HepG2 (cell line): ENCODE measurements at regions not wholly inside any gene's neighbourhood (a gene's known extent, or its start where the extent isn't known, plus 50 kb on each side); places are given as distances from the start of the nearest gene placed in this dataset.

Experiments
- ATAC-seq: fragments of 200-7000 bp; cut with Tn5 transposase; 3 replicates; pipeline ENCODE4 v1.9.1; 2020; ENCODE audit warnings: mild to moderate bottlenecking, moderate library complexity
- BruUV-seq: library from RNA; stranded (reverse); fragments of 400-500 nt; replicated peaks from 2 replicates; lab custom pipeline; 2021; lab: Mats Ljungman, UMichigan
- CTCF ChIA-PET: fragments of 300-600 bp; formaldehyde crosslinking; extraction: SDS; loops from one replicate; lab custom pipeline; 2021; ENCODE audit warnings: low total read pairs, inconsistent platforms, low intra/inter-chr PET ratio; lab: Yijun Ruan, JAX
- POLR2A ChIA-PET: fragments of 350-600 bp; sonication (Branson Sonifier 250); formaldehyde crosslinking; loops from one replicate; lab custom pipeline; 2020; ENCODE audit warnings: antibody characterized with exemption, inconsistent platforms; lab: Yijun Ruan, JAX
- DNase-seq: peaks from one replicate; pipeline ENCODE4 v3.0.0-alpha.2; 2015; ENCODE audit warnings: low spot score
- FAIRE-seq: peaks from 3 replicates; lab custom pipeline; 2011; peaks lifted over from hg19 to GRCh38; lab: Jason Lieb, UNC
- H2AFZ ChIP-seq: one replicate; pipeline ENCODE4 v1.6.1; 2011; ENCODE audit warnings: low read length, inconsistent platforms
- H3K27ac ChIP-seq: fragments of 300-600 bp; 3 replicates; pipeline ENCODE4 v1.8.0; 2011; ENCODE audit warnings: mixed run types, mild to moderate bottlenecking, mixed read lengths, low read length, inconsistent platforms; ENCODE audit not compliant: insufficient read depth; ENCODE audit errors: extremely low read length
- H3K27me3 ChIP-seq, 2 experiments: fragments of 200-600 bp in 1 of 2; 2 replicates in 1 of 2; 3 replicates in 1 of 2; pipeline versions ENCODE4 v1.6.0 to v1.8.0; 2011; ENCODE audit warnings: low read length in 2 of 2, mild to moderate bottlenecking in 2 of 2, moderate library complexity in 2 of 2, inconsistent platforms in 1 of 2; ENCODE audit not compliant: insufficient read depth in 2 of 2, control insufficient read depth in 1 of 2
- H3K36me3 ChIP-seq, 2 experiments: fragments of 200-600 bp in 1 of 2; replicated peaks in 1 of 2; 2 replicates in 1 of 2; 3 replicates in 1 of 2; pipeline versions ENCODE4 v1.5.1 to v1.8.0; 2011; ENCODE audit warnings: low read length in 2 of 2, inconsistent platforms in 1 of 2; ENCODE audit not compliant: insufficient read depth in 2 of 2, control insufficient read depth in 1 of 2
- H3K4me1 ChIP-seq: 2 replicates; pipeline ENCODE4 v1.5.1; 2012; ENCODE audit warnings: low read length, inconsistent platforms; ENCODE audit not compliant: insufficient read depth
- H3K4me2 ChIP-seq: 2 replicates; pipeline ENCODE4 v1.6.0; 2011; ENCODE audit warnings: low read depth, low read length, inconsistent platforms
- H3K4me3 ChIP-seq, 3 experiments: fragments of 200-600 bp in 1 of 3; sonication (generic), shearing (Covaris generic) in 1 of 3; replicated peaks in 1 of 3; 2 replicates each; pipeline ENCODE4 v1.5.1; 2011 to 2016; ENCODE audit warnings: low read length in 3 of 3, inconsistent platforms in 2 of 3, low read depth in 2 of 3, mild to moderate bottlenecking in 2 of 3, control low read depth in 1 of 3, mixed read lengths in 1 of 3; ENCODE audit not compliant: insufficient read depth in 1 of 3
- H3K79me2 ChIP-seq: one replicate; pipeline ENCODE4 v1.6.1; 2011; ENCODE audit warnings: low read length, inconsistent platforms; ENCODE audit not compliant: insufficient read depth
- H3K9ac ChIP-seq: 2 replicates; pipeline ENCODE4 v1.6.0; 2011; ENCODE audit warnings: mild to moderate bottlenecking, low read depth, low read length, inconsistent platforms; ENCODE audit not compliant: insufficient read depth
- H3K9me3 ChIP-seq: 2 replicates; pipeline ENCODE4 v1.5.1; 2012; ENCODE audit warnings: mild to moderate bottlenecking, low read length
- H4K20me1 ChIP-seq: 2 replicates; pipeline ENCODE4 v1.6.0; 2011; ENCODE audit warnings: inconsistent platforms, mild to moderate bottlenecking, low read length, moderate library complexity; ENCODE audit not compliant: insufficient read depth
- CC2D1A ChIP-seq: sonication (generic); formaldehyde crosslinking; IDR thresholded peaks from 2 replicates; pipeline ENCODE4 v1.8.1; 2023; ENCODE audit warnings: mild to moderate bottlenecking, missing genetic modification reagents
- DNMT3B ChIP-seq: conservative IDR thresholded peaks from 2 replicates; pipeline ENCODE4 v1.6.1; 2016; ENCODE audit warnings: missing biosample characterization, control low read depth
- KDM5B ChIP-seq: sonication (generic); formaldehyde crosslinking; IDR thresholded peaks from 2 replicates; pipeline ENCODE4 v1.4.0; 2020; ENCODE audit warnings: missing genetic modification reagents, mild to moderate bottlenecking, borderline replicate concordance
- NFIC ChIP-seq: IDR thresholded peaks from 2 replicates; pipeline ENCODE4 v1.6.1; 2012; ENCODE audit warnings: mild to moderate bottlenecking, low read length, inconsistent platforms
- RELA ChIP-seq: sonication (generic); formaldehyde crosslinking; IDR thresholded peaks from 2 replicates; pipeline ENCODE4 v1.4.0; 2020; ENCODE audit warnings: missing genetic modification reagents
- SMYD3 ChIP-seq: sonication (generic); formaldehyde crosslinking; IDR thresholded peaks from 2 replicates; pipeline ENCODE4 v1.8.1; 2023; ENCODE audit warnings: mild to moderate bottlenecking, missing genetic modification reagents
- SNRNP70 ChIP-seq: fragments of 200-400 bp; formaldehyde crosslinking; IDR thresholded peaks from 2 replicates; pipeline ENCODE4 v1.6.1; 2017; ENCODE audit warnings: mild to moderate bottlenecking, low read depth, low read length, moderate library complexity
- ZBTB7A ChIP-seq: sonication (generic); formaldehyde crosslinking; IDR thresholded peaks from 2 replicates; pipeline ENCODE4 v1.8.0; 2022; ENCODE audit warnings: mild to moderate bottlenecking, missing genetic modification reagents
- ZFP36L2 ChIP-seq: sonication (generic); formaldehyde crosslinking; IDR thresholded peaks from 2 replicates; pipeline ENCODE4 v1.4.0; 2020; ENCODE audit warnings: missing genetic modification reagents
- ZNF329 ChIP-seq: sonication (generic); formaldehyde crosslinking; IDR thresholded peaks from 2 replicates; pipeline ENCODE4 v1.9.0; 2021; ENCODE audit warnings: low read depth, mild to moderate bottlenecking, missing genetic modification reagents
- ZNF564 ChIP-seq: sonication (generic); formaldehyde crosslinking; IDR thresholded peaks from 2 replicates; pipeline ENCODE4 v1.8.1; 2023; ENCODE audit warnings: mild to moderate bottlenecking, missing genetic modification reagents
- WGBS: methylation state at CpG from one replicate; pipeline ENCODE4 v1.1.6; 2017; ENCODE audit warnings: low lambda C conversion rate; 5-methylcytosine and 5-hydroxymethylcytosine counted together
- in situ Hi-C: cut with HindIII; loops from 2 replicates; pipeline ENCODE4 v1.10.0; 2017; ENCODE audit warnings: low pct_unique_long_range_greater_than_20kb; ENCODE audit not compliant: extremely low pct_ligation_motif_present
- intact Hi-C: fragments of 100-400 bp; cut with micrococcal nuclease; formaldehyde crosslinking; loops from one replicate; pipeline ENCODE4 v1.10.0; 2022; ENCODE audit not compliant: unreplicated experiment
- TF ChIP-seq, protein P1 (sequence below): sonication (generic); formaldehyde crosslinking; IDR thresholded peaks from 2 replicates; pipeline ENCODE4 v1.5.0; 2020; ENCODE audit warnings: missing genetic modification reagents, mild to moderate bottlenecking, borderline replicate concordance
- TF ChIP-seq, protein P2 (sequence below): IDR thresholded peaks from 2 replicates; pipeline ENCODE4 v1.6.1; 2016
- TF ChIP-seq, protein P3 (sequence below): sonication (generic); formaldehyde crosslinking; IDR thresholded peaks from 2 replicates; pipeline ENCODE4 v1.4.0; 2020; ENCODE audit warnings: mild to moderate bottlenecking, missing genetic modification reagents
- TF ChIP-seq, protein P4 (sequence below): IDR thresholded peaks from 2 replicates; pipeline ENCODE4 v1.6.1; 2016; ENCODE audit warnings: mild to moderate bottlenecking
- TF ChIP-seq, protein P5 (sequence below): sonication (generic); formaldehyde crosslinking; IDR thresholded peaks from 2 replicates; pipeline ENCODE4 v1.5.0; 2020; ENCODE audit warnings: missing genetic modification reagents

DNA sequence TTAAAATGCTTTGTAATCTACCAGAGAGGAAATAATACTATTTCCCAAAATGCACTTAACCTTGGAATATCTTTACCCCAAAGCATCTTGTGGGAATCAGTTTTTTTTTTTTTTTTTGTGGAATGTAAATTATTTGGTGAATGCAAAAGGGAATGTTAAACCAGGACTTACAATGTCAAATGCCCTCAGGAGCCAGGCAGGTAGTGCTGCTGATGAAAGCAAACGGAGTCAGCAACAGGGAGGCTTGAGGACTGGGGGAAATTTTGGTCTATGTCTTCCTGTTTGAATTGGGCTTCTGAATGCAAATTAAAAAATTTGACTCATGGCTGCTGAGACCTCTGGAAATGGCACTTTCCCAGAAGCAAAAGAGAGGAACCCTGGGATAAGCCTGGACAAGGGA is 96.5 kb upstream of the NLRP1 start:
- Histone ChIP-seq H3K4me3 (no peak overlapping the region), H2AFZ (no peak overlapping the region), H3K4me2 (no peak overlapping the region), H3K9ac (no peak overlapping the region), H3K9me3 (no peaks in the 10 kb centered on the region), H3K27me3 (no peaks in the 10 kb centered on the region), H3K36me3 (no peaks in the 10 kb centered on the region), H4K20me1 (no peaks in the 10 kb centered on the region), H3K4me1 (no peaks in the 10 kb centered on the region), H3K27ac (no peak overlapping the region), H3K79me2 (no peaks in the 10 kb centered on the region)
- intact Hi-C loops: no loop called here
- BruUV-seq: no TSS peak
- in situ Hi-C loops: no loop called here
- DNase-seq (no peak), ATAC-seq (no peak), FAIRE-seq (no peak)
- 10% methylated on average over 1 of the region's 1 CpG for WGBS
- ChIA-PET CTCF (no interaction called here), POLR2A (no interaction called here)
- TF ChIP-seq, protein P1, sequence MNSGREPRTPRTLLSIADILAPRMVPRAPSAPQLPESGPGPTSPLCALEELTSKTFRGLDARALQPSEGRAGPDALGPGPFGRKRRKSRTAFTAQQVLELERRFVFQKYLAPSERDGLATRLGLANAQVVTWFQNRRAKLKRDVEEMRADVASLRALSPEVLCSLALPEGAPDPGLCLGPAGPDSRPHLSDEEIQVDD (CRISPR knock-in tag): no peak
- no peak for TF ChIP-seq SNRNP70
- no peak for TF ChIP-seq DNMT3B (CRISPR knock-in tag)
- no peak for TF ChIP-seq NFIC
- no peak for TF ChIP-seq RELA (CRISPR knock-in tag)
- no peak for TF ChIP-seq ZNF329 (CRISPR knock-in tag)
- no peak for TF ChIP-seq ZBTB7A (CRISPR knock-in tag)
- TF ChIP-seq CC2D1A: no peak
- TF ChIP-seq, protein P2, sequence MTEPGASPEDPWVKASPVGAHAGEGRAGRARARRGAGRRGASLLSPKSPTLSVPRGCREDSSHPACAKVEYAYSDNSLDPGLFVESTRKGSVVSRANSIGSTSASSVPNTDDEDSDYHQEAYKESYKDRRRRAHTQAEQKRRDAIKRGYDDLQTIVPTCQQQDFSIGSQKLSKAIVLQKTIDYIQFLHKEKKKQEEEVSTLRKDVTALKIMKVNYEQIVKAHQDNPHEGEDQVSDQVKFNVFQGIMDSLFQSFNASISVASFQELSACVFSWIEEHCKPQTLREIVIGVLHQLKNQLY: no peak
- TF ChIP-seq, protein P3, sequence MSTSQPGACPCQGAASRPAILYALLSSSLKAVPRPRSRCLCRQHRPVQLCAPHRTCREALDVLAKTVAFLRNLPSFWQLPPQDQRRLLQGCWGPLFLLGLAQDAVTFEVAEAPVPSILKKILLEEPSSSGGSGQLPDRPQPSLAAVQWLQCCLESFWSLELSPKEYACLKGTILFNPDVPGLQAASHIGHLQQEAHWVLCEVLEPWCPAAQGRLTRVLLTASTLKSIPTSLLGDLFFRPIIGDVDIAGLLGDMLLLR (CRISPR knock-in tag): no peak
- no peak for TF ChIP-seq KDM5B
- TF ChIP-seq SMYD3: no peak
- TF ChIP-seq, protein P4, sequence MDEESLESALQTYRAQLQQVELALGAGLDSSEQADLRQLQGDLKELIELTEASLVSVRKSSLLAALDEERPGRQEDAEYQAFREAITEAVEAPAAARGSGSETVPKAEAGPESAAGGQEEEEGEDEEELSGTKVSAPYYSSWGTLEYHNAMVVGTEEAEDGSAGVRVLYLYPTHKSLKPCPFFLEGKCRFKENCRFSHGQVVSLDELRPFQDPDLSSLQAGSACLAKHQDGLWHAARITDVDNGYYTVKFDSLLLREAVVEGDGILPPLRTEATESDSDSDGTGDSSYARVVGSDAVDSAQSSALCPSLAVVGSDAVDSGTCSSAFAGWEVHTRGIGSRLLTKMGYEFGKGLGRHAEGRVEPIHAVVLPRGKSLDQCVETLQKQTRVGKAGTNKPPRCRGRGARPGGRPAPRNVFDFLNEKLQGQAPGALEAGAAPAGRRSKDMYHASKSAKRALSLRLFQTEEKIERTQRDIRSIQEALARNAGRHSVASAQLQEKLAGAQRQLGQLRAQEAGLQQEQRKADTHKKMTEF (CRISPR knock-in tag): no peak
- TF ChIP-seq, protein P5, sequence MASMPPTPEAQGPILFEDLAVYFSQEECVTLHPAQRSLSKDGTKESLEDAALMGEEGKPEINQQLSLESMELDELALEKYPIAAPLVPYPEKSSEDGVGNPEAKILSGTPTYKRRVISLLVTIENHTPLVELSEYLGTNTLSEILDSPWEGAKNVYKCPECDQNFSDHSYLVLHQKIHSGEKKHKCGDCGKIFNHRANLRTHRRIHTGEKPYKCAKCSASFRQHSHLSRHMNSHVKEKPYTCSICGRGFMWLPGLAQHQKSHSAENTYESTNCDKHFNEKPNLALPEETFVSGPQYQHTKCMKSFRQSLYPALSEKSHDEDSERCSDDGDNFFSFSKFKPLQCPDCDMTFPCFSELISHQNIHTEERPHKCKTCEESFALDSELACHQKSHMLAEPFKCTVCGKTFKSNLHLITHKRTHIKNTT (CRISPR knock-in tag): no peak
- no peak for TF ChIP-seq ZNF564 (CRISPR knock-in tag)
- no peak for TF ChIP-seq ZFP36L2 (CRISPR knock-in tag)
